ELR (cell line): ENCODE measurements at regions not wholly inside any gene's neighbourhood (a gene's known extent, or its start where the extent isn't known, plus 50 kb on each side); places are given as distances from the start of the nearest gene placed in this dataset.
A peak's percentile ranks its signal among the peaks of the same experiment; 100 is the strongest.
"Not testable (repeated sequence)": the region's sequence is repeated elsewhere in the genome, so short reads cannot be mapped to it uniquely, and the experiment has no call there.

ENCODE experiments used
- DNase-seq: peaks from one replicate; pipeline ENCODE4 v3.0.0-alpha.2; 2015; ENCODE audit warnings: low read depth

GRCh38 chr12:73017981-73018380 lies 745.8 kb downstream of the TRHDE start:
- no peak for DNase-seq

- DNase-seq, result no peak
Measured at GRCh38 chr12:73053893-73054292, 781.7 kb downstream of the TRHDE start.

DNA sequence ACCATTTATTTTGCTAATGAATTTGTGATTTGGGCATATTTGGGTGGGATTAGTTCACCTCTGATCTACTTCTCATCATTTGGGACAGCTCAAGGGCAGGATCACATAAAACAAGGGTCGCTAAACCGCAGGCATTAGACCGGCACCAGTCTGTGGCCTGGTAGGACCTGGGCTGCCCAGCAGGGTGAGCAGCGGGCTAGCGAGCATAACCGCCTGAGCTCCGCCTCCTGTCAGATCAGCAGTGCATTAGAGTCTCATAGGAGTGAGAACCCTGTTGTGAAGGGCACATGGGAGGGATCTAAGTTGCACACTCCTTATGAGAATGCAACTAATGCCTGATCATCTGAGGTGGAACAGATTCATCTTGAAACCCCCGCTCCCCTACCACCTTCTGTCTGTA lies 785.3 kb downstream of the TRHDE start:
- DNase-seq, result no peak

DNA sequence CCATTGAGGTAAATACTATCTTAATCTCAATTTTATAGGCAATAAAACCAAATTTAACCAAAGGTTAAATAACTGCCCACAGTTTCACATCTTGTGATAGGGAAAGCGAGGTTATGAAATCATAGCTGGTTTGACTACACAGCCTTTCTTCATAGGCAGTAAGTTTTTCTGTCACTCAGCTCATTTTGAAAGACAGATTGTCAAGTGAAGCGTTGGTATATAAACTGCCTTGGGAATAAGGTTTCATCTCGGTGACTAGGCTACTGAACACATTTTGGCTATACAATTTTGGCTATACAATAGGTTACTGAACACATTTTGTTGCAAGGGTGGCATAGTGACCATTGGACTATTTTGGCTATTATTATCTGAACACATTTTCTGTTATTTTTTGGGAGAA lies 793.7 kb downstream of the TRHDE start:
- no peak for DNase-seq

GRCh38 chr12:73067616-73068015 lies 795.4 kb downstream of the TRHDE start:
- DNase-seq, result no peak

DNA sequence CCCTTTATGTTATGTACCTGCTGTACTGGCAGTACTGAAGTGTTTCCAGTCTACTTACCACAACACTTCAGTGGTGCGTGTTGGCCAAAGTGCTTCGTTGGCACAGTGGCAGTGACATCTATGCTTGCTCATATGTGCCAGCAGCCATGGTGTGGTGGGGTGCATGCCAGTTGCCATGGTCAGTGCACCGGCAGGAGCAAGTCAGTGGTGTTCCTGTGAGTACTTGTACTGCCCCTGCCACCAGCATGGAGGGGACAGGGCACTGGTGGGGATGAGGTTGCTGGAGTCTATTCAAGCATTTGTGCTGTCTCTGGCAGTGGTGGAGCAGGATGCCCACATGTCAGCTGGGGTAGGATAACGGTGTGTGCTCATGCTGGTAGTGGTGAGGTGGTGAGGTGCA lies 800.0 kb downstream of the TRHDE start:
- no peak for DNase-seq

GRCh38 chr12:73076760-73077159 lies 804.6 kb downstream of the TRHDE start:
- DNase-seq, result no peak

DNA sequence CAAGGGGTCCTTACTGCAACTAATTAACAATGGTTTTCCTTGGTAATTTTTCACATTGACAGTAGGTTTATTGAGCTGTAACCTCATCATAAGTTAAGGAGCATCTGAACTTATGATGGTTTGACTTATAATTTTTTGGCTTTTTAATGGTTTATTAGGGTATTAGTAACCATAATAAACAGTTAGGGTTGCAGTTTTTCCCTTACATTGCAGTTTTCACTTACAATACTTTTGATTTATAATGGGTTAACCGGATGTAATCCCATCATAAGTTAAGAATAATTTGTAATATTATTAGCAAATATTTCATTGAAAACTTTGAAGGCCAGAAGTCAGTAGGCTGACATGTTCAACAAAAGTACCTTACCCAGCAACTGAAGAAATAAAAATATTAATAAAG lies 811.6 kb downstream of the TRHDE start:
- DNase-seq, result no peak

DNA sequence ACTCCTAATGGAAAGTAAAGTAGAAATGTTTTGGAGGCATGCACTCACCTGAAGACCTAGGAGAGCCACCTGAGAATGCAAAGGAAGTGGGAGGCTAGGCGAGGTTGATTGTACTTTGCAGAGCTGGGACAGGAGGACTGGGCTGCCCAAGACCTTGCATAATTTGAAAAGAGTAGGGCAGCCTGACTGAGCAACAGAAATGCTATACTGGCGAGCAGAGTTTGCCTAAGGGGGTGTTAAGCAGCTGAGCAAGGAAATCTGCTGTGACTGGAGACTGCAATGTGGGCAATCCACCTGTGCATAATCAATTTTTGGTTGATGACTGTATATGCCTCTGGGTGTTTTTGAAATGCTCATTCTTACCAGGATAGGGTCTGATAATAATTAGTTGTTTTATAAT lies 834.1 kb downstream of the TRHDE start:
- no peak for DNase-seq

DNA sequence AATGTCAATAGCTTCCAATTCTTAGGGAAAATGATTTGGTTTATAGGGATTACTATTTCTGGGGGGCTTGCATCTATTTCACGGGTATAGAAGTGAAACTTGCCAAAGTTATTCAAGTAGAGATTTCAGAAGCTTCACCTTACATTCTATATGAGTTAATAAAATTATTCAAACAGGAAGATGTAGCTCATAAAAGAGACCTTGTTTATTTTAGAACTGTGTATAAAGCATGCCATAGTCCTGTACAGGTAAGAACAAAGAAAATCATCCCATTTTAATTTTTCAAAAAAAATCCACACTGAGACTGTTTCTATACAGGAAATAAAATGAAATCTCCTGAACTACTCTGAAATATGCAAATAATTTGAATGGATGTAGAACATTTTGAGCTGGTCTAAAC lies 834.7 kb downstream of the TRHDE start:
- no peak for DNase-seq

DNA sequence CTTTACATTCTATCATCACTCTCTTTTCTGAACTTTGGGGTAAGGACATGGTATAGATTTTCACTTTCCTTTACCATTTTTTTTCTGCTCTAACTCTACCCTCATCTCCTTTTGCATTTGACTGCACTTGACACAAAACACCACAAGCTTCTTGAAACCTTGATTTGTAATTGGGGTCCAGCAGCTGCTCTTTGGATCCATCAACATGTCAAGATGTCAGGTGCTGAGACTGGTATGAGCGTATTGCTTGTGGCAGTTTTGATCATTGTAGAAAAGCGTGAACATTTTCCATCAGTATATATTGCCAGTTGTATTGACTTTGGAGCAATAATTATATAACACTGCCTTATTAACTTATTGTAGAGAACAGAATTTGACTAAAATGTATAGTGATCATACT lies 838.6 kb downstream of the TRHDE start:
- no peak for DNase-seq

DNA sequence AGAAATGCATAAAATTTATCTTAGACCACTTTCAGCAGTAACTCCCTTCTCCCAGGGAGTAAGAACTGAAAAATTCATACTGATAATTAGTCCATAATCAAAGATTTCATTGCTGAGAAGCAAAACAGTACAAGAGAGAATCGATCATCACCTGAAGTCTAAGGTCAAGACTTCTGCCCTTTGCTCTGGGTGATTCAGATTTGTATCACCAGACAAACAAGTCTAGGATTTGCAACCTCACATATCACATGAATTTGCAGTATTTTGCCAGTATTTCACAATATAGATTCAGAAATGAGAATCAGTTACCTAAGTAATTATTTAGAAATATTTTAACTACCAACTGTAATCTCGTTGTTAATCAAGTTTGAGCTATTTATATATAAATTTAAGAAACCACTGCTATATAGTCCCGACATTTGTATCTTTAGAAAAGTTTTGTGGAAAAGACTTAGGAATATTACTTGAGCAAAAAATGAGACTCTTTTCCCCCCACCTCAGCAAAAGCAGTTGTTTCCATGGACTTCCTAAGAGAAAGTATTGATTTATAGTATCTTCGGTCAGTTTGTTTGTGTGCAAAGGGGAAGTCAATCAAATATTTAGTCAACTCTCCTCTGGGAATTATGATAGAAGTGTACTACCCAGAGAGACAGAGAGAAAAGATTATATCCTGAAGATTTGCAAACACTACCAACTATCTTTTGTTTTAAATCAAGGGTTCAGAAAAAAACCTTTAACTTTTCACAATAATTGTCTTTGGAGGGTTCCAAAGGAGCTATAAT lies 840.1 kb downstream of the TRHDE start:
- no peak for DNase-seq

DNA sequence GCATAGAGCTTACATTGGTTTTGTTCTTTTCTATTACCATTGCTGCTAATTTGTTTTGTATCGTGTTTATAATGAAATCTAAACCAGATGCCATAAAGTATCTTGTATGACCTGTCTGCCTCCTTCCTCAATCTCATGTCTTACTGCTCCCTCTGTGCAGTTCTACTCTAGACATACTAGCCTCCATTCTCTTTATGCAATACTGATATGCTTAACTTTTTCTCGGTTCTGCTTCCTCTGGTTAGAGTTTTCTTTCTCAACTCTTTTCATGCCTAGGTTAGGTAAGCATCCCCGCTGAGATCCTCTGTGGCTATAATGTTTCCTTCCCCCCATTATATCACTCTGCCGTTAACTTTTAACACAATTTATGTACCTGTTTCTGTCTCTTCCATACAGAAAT lies 852.3 kb downstream of the TRHDE start:
- no peak for DNase-seq

GRCh38 chr12:73125148-73125547 lies 853.0 kb downstream of the TRHDE start:
- no peak for DNase-seq

DNA sequence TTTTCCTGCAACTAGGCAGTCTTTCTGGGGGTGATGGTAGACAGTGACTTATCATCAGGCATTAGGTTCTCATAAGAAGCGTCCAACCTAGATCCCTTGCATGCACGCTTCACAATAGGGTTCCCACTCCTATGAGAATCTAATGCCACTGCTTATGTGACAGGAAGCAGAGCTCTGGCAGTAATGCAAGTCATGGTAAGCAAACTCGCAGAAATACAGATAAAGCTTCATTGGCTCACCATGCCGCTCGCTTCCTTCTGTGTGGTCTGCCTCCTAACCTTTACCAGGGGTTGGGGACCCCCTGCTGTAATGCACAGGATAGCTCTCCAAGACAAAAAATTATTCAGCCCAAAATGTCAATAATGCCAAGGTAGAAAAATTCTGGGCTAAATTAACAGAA lies 864.2 kb downstream of the TRHDE start:
- no peak for DNase-seq

GRCh38 chr12:73139642-73140041 lies 867.5 kb downstream of the TRHDE start:
- DNase-seq, result not testable (repeated sequence)

DNA sequence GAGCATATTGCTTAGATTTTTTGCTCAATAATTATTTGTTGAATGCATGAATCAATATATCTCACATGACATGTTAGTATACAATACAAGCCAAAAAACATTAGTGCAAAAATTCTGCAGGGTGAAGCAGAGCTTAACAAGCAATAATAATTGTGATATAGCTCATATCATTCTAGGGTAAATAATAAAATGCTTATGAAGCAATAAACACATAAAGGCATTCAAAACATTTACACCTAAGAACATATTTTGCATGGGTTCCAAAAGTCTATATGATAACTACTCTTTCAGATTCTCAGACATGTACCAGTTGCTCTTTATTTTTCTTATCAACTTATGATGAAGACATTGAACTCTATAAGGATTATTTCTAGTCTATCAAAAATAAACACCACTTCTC lies 886.2 kb downstream of the TRHDE start:
- DNase-seq, result no peak

- DNase-seq, result peak; percentile 4
Measured at GRCh38 chr12:73159954-73160353, 887.8 kb downstream of the TRHDE start.

DNA sequence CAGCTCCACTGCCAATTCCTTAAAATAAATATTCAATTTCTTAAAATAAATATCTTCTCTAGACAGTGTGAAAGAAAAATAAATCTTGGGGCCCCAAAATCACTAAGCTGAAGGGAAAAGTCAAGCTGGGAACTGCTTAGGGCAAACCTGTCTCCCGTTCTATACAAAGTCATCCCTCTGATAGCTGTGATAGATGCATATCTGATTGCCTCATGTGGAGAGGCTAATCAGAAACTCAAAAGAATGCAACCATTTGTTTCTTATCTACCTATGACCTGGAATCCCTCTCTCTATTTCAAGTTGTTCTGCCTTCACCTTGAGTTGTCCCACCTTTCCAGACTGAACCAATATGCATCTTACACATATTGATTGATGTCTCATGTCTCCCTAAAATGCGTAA lies 889.8 kb downstream of the TRHDE start:
- no peak for DNase-seq

DNA sequence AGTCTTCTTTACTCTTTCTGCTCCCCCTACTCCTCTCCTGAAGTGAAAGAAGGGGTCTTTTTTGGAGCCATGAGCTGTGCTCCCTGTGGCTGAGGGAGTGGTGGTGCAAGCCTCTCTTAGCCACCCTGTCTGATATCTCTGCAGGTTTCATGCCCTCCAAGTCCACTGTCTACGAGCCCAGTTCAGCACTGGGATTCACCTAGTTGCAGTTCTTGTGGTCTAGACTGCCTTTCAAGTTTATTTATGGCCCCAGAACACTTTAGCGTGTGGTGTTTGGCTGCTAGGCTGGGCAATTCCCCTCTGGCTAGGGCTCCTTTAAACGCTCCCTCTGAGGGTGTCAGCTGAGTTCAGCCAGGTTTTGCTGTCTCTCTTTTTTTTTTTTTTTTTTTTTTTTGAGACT lies 908.6 kb downstream of the TRHDE start:
- DNase-seq, result no peak

GRCh38 chr12:73181244-73181643 lies 909.1 kb downstream of the TRHDE start:
- no peak for DNase-seq

DNA sequence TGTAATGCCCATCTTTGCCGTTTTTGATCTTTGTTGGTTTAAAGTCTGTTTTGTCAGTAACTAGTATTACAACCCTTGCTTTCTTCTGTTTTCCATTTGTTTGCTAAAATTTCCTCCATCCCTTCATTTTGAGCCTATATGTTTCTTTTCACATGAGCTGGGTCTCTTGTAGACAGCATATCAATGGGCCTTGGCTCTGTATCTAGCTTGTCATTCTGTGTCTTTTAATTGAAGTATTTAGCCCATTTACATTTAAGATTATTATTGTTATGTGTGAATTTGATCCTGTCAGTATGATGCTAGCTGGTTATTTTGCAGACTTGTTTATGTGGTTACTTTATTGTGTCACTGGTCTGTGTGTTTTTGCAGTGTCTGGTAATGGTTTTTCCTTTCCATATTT lies 913.2 kb downstream of the TRHDE start:
- no peak for DNase-seq

GRCh38 chr12:73186272-73186671 lies 914.1 kb downstream of the TRHDE start:
- DNase-seq, result no peak

DNA sequence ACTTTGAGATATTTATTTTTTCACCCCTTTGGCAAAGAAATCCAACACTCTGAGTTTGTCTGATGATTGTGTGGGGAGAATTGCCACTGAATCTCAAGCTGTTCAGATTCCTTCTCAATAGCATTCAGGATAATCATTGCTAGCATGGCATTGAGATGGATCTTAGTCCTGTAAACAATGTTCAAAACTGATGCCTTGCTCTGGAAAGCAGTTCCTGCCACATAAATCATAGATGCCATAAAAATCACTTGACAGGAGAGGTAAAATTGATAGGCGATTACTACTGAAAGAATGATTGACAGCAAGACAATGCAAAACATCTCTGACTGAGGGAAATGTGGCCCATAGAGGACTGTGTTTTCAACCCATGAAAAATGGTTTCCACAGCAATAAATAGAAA lies 915.6 kb downstream of the TRHDE start:
- DNase-seq, result no peak
